ENCODE measurements at regions not wholly inside any gene's neighbourhood (a gene's known extent, or its start where the extent isn't known, plus 50 kb on each side); places are given as distances from the start of the nearest gene placed in this dataset.

GRCh38 chr10:3274414-3274813 lies 101.8 kb upstream of the PITRM1 start:
- H3K4me3 ChIP-seq (ENCODE audit: low read depth, low read length), result no peak overlapping the region
- POLR2A ChIA-PET, result no interaction called here
- no peak for DNase-seq (ENCODE audit: low read depth, low spot score)
- TF ChIP-seq CTCF (IDR thresholded peaks at IDR 0.05; ENCODE audit: low read depth, low read length), result no peak
- no peak overlapping the region for H3K27ac ChIP-seq (ENCODE audit: low read depth, low read length)
- peaks cover 10% of the 10 kb centered on the region for H3K27me3 ChIP-seq (ENCODE audit: control insufficient read depth, insufficient read depth, low read length)
- no peaks in the 10 kb centered on the region for H3K9me3 ChIP-seq (ENCODE audit: control insufficient read depth, insufficient read depth, low read length)
- CTCF ChIA-PET, result no interaction called here

GRCh38 chr10:3273966-3274365 lies 101.4 kb upstream of the PITRM1 start:
- CTCF ChIA-PET, result no interaction called here
- POLR2A ChIA-PET, result no interaction called here
- no peak overlapping the region for H3K27ac ChIP-seq (ENCODE audit: low read depth, low read length)
- no peaks in the 10 kb centered on the region for H3K9me3 ChIP-seq (ENCODE audit: control insufficient read depth, insufficient read depth, low read length)
- no peak for DNase-seq (ENCODE audit: low read depth, low spot score)
- TF ChIP-seq CTCF (IDR thresholded peaks at IDR 0.05; ENCODE audit: low read depth, low read length), result no peak
- peaks cover 10% of the 10 kb centered on the region for H3K27me3 ChIP-seq (ENCODE audit: control insufficient read depth, insufficient read depth, low read length)
- no peak overlapping the region for H3K4me3 ChIP-seq (ENCODE audit: low read depth, low read length)

DNA sequence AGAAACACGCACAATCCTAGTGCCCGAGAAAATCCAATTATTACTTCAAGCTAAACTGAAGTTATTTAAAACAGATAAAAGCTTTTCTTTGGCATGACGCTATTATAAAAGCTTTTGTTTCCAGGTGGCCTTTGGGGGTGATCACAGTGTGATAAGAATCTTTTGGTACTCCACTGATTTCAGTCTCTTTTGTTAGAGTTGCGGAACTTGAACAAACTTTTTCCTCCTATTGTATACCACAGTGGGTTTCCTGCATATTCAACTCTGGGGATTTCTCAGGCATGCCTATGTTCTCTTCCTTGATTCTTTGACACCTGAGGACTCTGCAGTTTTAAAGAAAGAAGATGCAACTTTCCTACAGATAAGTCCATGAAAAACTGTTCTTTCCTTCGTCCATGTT lies 99.7 kb upstream of the PITRM1 start:
- Histone ChIP-seq H3K4me3 (ENCODE audit: low read depth, low read length) (no peak overlapping the region), H3K27me3 (ENCODE audit: control insufficient read depth, insufficient read depth, low read length) (peaks cover 6% of the 10 kb centered on the region), H3K9me3 (ENCODE audit: control insufficient read depth, insufficient read depth, low read length) (no peaks in the 10 kb centered on the region), H3K27ac (ENCODE audit: low read depth, low read length) (no peak overlapping the region)
- CTCF ChIA-PET, result no interaction called here
- POLR2A ChIA-PET, result no interaction called here
- TF ChIP-seq CTCF (IDR thresholded peaks at IDR 0.05; ENCODE audit: low read depth, low read length), result no peak
- DNase-seq (ENCODE audit: low read depth, low spot score), result no peak

DNA sequence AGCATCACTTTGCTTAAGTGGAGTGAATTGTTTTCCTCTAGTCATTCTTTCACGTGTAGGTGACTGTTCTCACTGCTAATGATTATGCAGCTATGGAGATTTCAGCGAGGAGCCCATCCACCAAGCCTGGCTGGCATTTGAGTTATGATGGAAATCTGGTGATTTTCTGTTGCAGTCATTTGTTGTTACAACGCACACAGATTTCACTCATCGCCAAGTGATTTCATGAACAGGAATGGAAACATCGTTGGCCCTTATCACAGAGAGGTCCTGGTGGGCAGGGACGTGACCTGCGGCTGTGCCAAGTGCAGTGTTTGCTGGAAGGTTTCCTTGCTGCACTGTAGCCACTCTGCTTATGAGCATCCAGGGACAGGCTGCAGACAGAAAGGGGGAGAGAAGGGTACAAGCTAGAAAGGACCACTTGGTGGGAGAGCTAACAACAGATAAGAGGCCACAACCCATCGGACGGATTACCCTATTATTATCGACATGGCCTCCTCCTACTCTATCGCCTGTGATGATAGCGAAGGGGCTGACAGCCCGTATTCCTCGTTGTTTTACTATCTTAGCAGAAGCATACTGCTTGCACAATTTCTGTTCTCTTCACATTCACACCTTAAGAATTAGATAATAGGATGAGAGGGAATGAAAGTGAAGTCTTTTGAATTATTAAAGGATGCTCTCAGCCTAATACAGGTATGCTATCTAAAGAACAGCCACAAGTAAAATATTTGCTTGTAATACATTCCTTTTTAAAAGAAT lies 99.0 kb upstream of the PITRM1 start:
- ChIA-PET CTCF (no interaction called here), POLR2A (no interaction called here)
- no peak overlapping the region for H3K27ac ChIP-seq (ENCODE audit: low read depth, low read length)
- H3K9me3 ChIP-seq (ENCODE audit: control insufficient read depth, insufficient read depth, low read length), result no peaks in the 10 kb centered on the region
- no peak for DNase-seq (ENCODE audit: low read depth, low spot score)
- H3K4me3 ChIP-seq (ENCODE audit: low read depth, low read length), result no peak overlapping the region
- TF ChIP-seq CTCF (IDR thresholded peaks at IDR 0.05; ENCODE audit: low read depth, low read length), result no peak
- H3K27me3 ChIP-seq (ENCODE audit: control insufficient read depth, insufficient read depth, low read length), result peaks cover 6% of the 10 kb centered on the region

GRCh38 chr10:3270577-3271316 lies 98.2 kb upstream of the PITRM1 start:
- DNase-seq (ENCODE audit: low read depth, low spot score), result no peak
- TF ChIP-seq CTCF (IDR thresholded peaks at IDR 0.05; ENCODE audit: low read depth, low read length), result no peak
- Histone ChIP-seq H3K27me3 (ENCODE audit: control insufficient read depth, insufficient read depth, low read length) (peaks cover 6% of the 10 kb centered on the region), H3K4me3 (ENCODE audit: low read depth, low read length) (no peak overlapping the region), H3K9me3 (ENCODE audit: control insufficient read depth, insufficient read depth, low read length) (no peaks in the 10 kb centered on the region), H3K27ac (ENCODE audit: low read depth, low read length) (no peak overlapping the region)
- CTCF ChIA-PET, result no interaction called here
- POLR2A ChIA-PET, result no interaction called here

Data from AG04450 (cell line).